Activated CD4-positive, alpha-beta T cell treated with anti-CD3 and anti-CD28 coated beads, Interleukin-2, amount 50 U/mL, for 1 hour (primary cell): ENCODE measurements at regions not wholly inside any gene's neighbourhood (a gene's known extent, or its start where the extent isn't known, plus 50 kb on each side); places are given as distances from the start of the nearest gene placed in this dataset.

ENCODE experiments used
- DNase-seq: peaks from one replicate; pipeline ENCODE4 v3.0.0-alpha.2; 2020

DNA sequence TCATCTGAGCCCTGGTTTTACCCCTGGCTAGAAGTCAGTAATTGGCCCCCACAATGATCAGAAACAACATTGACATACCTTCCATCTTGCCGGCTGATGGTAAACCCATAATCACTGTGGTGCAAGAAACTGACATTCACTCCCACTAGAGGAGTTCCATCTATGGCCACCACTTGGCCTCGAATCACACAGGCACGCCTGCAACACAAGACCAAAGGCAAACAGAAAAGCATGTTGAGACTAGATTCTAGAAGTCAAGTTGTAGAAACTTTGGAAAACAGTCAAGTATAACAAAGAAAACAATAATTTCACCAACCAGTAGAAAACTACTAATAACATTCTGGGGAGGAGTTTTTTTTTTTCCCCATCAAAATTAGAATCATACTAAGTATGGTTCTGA lies 183.4 kb downstream of the SH2D1A start:
- DNase-seq: no peak

DNA sequence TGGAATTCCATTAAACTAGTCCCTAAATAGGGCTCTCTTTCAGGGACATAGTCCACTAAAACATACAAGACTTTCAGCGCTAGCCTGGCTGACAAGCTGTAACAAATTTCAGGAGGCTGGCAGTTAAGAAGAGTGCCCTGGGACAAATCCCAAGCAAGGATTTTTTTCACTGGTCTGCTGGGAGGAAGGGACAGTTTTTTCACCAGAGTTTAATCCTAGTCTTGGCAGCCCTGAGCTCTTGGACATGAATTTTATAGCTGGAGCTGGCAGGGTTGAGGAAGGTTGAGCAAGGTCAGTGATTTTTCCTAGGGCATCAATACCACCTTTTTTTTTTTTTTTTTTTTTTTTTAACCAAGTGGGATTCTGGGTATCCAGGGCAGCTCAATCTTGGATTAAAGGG lies 184.4 kb downstream of the SH2D1A start:
- DNase-seq: no peak

DNA sequence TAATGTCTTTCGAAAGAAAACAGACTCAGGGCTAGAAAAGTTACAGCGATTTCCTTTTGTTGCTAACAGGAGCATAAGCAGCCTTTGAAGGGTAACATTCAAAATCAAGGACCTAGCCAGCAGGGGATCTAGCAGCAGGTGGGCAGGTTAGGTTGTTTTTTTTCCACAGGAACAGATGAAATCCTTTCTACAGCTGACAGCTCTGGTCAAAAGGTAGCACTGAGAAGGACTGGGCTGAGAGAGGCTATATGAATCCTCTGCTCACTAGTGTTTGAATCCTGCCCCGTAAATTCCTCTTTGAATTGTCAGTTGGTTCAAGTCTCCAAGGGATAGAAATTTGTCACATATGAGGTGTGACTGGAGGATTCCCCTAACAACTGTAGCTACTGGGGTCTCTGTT lies 188.2 kb downstream of the SH2D1A start:
- no peak for DNase-seq

DNA sequence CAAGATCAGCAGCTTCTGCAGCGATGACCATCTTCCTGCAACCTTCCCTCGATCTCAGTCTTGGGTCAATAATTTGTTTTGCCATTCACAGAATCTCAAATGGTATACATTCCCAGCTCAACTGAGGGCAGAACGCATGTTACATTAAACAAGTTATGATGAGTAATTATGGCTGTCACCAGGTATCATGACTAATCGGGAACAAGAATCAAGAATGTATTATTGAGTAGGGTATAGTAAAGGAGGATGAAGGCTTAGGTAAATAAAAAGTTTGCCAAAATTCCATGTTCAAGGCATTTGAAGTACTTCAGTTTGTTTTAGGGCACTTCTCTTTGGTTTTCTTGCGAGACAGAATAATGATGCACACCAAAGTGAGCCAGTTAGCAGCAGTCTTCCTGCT lies 194.1 kb downstream of the SH2D1A start:
- no peak for DNase-seq

DNA sequence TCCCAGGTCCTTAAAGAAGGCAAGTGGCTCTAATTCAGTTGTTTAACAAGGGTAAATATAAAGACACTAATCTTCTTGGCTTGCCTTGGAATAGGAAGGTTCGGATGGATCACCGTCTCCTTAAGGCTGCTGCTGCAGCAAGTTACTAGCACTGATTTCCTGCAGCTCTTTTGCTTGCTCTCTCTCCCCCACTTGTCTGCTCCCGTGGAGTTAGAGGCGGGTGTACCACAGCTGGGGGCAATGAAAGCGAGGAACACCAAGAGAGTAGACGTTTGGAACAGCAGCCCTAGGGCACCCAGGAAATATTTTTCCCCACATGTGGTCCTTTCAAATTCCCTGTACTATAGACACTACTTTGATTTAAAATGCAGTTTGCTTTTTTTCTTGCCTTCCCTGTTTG lies 202.2 kb downstream of the SH2D1A start:
- no peak for DNase-seq

DNA sequence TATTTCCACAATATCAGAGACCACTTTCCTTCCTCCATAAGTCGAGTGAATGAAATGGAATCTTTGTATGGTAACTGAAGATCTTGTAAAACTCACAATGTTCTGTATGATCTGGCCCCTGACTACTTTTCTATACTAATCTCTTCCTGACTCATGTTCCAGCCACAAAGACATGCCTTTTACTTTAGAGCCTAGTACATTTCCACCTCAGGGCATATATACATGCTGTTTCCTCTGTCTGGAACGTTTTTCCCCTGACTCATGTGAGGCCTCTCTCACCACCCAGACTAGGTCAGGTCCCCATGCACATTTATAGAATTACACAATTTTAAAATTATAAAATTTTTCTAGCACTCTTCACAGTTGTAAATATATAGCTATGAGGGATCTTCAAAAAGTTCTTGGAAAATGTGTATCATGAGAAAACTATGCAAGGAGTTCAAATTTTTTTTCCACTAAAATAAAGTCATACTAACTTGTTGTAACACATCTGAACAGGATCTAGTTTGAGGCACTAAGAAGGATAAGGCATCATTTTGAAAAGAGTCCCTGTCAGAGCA lies 208.8 kb downstream of the SH2D1A start:
- no peak for DNase-seq

DNA sequence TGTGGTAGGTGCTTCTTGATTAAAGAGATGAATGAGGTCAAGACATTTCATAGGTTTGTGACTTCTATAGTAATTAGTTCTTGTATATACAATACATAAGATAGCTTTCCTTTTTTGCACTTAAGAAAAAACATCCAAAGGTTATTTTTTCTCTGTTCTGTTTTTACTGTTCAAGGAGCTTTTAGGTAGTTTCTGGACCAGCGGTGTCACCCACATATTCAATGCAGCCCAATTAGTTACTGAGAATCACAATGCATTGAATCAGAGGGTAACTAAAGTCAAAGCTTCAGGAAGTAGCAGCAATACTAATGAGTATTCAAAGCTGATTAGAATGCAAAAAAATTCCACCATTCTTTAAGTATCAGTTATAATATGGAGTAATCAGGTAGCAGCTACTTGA lies 211.6 kb downstream of the SH2D1A start:
- no peak for DNase-seq

DNA sequence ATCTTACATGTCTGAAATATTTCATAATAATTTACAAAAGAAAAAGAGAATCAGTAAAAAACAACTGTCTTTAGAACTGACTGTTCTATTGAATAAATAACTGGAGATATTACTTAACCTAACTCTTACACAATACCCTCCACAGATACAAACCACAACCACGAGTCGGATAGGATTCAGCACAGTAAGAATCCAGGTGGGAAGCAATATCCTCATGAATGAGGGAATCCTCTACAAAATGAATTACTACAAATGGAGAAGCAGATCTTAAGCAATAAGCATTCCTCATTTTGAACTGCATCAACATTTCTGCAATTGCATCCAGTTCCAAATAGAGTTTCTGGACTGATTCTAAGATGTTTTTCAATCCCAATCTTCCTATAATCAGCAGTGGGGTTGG lies 227.1 kb downstream of the SH2D1A start:
- DNase-seq: no peak

DNA sequence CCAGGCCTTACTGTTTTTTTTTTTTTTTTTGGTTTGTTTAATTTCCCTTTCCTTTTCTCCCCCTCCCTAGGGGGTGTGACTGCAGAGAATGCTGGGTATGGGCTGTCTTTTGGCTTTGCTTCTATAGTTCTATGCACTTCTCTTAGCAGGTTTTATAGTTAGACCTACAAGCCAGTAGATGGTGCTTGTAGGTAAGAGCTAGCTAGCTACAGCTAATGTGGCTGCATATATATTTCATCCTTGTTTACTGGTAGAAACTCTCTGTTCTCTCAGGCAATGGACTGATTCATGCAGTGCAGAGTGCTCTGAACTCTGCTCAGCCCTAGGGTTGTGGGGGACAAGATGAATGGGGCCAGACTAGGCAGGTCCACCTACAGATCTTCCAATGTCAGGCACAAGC lies 246.4 kb downstream of the SH2D1A start:
- DNase-seq: no peak

DNA sequence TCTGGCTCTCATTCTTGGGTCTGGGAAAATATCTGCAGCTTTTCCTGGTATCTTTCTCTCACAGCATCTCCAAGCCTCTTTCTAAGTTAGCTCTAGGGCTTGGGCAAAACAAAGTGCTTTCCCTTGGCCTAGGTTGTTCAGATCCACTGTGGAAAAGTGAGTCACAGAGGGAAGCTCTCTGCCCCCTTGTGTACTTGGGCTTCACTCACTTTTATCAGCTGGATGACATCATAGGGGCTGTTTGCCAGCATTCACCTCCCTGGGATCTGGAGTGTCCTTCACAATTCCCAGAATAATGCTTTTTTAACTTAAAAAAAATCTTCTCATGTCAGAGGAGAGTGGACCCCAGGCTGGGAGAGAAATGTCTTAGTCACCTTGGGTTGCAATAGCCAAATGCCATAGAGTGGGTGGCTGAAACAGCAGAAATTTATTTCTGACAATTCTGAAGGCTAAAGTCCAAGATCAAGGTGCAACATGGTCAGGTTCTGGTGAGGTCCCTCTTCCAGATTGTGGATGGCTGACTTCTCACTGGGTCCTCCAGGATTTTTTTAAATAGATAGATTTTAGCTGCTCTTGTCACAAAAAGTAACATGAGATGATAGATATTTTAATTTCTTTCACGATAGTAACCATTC lies 247.8 kb downstream of the SH2D1A start:
- DNase-seq: no peak

DNA sequence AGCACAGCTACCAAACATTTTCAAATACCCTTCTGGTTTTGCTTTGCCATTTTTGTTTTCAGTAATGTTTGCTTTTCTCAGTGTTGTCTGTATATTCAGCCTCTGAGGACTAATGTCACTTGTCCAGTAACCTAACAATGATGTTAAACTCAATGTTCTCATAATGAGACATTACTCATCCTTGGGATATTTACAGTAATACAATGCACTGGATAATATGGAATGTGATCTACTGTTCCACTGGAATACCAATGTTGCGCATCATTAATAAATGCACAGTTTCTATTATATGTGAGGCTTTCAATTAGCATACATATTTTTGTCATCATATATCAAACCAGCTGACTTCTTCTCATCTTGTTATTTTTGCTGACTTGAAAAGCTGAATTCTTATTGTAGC lies 259.1 kb downstream of the SH2D1A start:
- no peak for DNase-seq

DNA sequence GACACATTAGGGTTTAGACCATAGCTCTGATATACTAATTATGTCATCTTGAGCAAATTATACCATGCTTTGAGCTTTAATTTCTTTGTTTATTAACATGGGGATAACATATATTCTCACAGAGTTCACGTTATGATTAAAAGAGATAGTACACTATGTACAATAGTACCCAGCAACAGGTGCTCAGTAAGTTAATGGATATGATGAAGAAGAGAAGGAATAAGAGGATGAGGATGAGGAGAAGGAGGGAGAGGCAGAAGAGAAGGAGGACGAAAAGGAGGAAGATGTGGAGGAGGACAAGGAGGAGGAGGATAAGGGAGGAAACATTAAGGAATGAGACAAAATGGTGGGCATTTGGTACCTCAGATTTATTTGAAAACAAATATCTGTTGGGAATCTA lies 260.4 kb downstream of the SH2D1A start:
- no peak for DNase-seq

DNA sequence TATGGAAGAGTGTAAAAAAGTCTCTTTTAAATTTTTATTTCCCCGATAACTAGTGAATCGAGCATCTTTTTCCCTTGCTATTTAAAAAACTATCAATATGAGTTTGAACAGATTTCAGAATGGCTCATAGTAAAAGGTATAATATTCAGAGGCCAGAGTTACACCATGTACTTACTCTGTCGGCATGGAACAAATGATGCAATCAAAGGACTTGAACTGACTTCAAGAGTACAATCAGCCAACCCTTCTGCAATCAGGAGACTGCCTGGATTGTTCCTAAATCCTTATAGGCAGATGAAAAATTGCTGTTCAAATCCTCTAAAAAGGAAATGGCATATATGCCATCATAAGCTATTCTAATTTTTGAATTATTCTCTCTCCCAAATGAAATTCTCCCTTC lies 273.3 kb downstream of the SH2D1A start:
- no peak for DNase-seq

DNA sequence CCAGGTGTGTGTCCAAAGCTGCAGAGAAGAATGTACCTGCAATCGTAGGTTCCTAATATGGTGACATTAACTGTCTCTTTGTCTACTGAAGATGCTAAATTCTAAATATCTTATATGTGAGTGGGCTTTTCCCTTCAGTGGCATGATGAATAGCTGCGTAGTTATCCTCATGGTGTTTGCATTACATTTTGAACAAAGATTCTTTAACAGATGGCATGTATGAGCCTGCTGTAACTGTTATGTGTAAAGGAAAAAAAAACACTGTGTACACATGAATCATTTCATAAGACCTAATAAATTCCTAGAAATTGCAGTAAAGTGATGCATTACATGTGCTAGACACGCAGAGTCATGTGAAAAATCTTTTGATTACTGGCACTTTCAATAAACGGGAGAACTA lies 288.0 kb downstream of the SH2D1A start:
- DNase-seq: no peak

DNA sequence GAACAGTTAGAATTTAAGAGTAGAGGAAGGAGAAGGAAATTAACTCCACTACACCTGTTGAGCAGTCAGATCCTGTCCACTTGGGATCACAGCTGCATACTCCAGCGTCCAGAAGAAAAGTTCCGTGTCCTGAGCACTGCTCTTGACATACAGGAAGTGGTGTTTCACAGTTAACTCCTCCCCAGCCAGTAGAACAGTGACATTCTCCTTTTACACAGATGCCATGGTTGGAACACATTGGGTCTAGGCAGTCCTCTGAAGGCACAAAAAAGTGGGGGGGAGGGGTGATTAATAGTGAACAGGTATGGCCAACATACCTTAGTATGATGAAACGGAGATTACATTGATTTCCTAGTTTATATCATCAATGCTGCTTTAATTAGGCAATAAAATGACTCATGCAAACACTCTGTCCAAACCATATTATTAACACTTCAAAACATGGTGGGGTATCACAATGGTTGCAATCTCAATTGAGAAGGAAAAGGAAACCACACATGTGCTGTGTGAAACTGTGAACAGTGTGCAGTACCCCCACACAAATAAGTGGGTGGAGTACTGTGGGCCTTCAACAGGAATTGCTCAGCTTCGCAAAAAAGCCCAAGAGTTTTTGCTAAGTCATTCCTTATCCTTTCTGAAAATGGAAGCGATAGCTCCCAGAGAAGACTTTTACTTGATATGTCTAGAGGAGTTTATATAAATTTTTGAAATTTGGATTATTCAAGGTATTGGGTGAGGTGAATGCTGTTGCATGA lies 295.6 kb downstream of the SH2D1A start:
- DNase-seq: no peak

DNA sequence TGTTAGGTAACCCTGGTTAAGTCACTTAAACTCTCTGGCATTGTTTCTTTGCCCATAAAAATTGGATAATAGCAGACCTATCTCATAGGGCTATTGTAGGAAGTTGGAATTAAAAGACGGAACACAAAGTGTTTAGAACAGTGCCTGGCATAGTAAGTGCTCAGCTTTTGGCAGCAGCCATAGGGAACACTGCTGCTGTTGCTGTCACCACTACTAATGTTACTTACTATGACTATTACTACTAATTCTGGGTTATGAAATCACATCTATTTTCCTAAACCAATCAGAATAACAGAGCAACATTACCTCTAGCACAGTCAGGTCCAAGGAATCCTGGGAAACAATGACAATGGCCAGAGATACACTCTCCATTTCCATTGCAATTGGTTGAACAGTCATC lies 300.0 kb downstream of the SH2D1A start:
- no peak for DNase-seq

DNA sequence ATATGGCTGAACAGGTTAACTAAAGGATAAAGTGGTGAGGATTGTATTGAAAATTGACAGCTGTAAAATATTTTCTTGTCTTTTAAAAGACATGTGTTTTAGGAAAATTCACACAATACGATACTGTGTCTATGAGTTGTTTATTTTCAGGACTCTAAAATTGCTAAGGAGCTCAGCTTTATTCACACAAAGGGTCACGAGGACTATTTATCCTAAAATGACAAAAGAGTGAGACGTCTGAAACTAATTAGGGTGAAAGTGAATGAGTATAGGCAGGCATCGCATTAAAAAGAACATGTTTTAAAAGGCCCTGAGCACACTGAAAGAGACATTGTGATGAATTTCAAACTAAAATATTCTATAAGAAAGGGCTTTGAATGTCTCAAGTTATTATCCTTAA lies 304.7 kb downstream of the SH2D1A start:
- no peak for DNase-seq

DNA sequence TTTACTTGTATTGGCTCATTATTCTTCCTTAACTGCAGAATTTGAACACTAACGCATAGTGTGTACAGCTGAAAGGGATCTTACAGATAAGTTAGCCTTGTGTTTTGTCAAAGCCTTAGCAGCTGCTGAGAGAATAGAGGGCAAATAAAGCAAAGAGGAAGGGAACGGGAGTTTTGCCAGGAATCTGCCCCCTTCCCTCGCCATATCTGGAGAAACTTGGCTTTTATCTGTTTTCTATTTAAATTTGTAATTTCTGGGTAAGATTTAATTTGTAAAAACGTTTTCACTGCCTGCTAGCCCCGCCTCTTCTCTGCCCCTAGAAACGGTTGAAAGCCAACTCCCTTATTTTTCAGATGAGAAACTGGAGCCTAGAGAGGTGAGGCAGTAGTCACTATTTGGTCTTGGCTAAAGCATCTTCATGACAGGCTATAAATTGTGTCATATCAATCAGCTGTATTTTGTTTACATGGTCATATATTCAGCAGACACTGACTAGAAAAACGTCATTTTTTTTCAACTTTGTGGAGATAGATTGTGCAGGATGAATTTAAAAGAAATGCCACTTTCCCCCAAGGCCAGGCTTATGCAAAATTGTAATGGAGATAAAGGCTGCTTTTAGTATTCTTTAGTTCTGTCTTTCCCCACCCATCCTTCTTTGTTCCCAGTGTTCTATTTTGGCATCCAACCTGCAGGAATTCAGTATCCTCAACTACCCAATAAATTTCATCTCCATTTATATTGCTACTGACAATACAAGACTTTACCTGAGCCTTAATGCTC lies 319.4 kb downstream of the SH2D1A start:
- no peak for DNase-seq

DNA sequence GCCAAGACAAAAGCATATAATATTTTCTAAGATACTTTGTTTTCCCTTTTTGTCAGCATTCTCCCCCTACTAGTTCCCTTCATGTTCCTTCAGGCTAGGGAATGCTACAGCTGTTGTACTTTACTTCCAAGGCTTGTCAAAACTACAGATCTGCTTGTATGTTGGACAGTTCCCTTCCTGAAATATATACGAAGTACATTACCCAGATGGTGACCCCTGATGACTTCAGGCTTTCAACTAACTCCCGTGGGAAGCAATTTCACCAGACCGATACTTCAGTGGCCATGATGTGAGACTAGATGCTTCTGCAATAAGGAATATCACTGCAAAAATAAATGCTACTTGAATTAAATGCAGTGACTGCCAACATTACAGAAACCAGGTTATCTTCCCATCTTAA lies 332.8 kb downstream of the SH2D1A start:
- no peak for DNase-seq

DNA sequence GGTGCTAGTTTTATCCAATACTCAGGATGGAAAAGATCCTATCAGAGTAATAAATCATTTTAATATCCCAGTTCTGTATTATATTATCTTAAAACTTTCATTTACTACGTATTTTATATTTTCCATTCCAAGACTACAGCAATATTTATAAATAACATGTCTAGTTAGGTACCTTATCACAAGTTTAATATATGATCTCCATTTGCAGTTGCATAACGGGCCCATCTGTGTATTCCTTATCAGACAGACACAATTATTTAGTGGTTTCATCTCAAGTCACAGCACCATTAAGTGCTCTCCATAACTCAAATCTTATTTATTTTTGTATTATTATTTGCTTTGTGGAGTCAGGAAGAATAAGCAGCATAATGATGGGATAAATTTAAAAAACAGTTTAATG lies 333.9 kb downstream of the SH2D1A start:
- no peak for DNase-seq

DNA sequence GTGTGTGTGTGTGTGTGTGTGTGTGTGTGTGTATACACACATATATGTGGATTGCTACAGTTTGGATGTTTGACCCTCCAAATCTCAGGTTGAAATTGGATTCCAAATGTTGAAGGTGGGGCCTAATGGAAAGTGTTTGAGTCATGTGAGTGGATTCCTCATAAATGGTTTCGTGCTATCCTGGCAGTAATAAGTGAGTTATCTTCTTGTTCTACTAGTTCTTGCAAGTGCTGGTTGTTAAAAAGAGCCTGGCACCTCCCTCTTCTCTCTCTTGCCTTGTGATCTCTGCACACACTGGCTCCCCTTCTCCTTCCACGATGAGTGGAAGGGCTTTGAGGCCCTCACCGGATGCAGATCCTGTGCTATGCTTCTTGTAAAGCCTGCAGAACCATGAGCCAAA lies 344.1 kb downstream of the SH2D1A start:
- no peak for DNase-seq

DNA sequence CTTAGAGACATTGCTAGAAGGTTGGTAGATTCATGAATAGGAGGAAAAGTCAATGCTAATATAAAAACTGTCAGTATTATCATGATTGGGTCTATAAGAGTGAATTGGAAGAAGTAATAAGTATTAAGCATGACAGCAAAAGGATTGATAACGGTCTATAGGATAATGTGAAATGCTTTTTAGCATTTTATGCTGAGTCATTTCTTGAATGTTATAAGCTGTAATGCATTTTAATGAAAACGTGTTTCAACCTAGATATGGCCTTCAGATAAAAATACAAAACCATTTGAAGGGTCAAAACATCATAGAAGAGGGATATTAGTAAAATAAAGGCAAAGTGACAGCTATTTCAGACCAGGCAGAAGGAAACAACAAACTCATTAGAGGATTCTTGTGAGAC lies 353.5 kb downstream of the SH2D1A start:
- no peak for DNase-seq

DNA sequence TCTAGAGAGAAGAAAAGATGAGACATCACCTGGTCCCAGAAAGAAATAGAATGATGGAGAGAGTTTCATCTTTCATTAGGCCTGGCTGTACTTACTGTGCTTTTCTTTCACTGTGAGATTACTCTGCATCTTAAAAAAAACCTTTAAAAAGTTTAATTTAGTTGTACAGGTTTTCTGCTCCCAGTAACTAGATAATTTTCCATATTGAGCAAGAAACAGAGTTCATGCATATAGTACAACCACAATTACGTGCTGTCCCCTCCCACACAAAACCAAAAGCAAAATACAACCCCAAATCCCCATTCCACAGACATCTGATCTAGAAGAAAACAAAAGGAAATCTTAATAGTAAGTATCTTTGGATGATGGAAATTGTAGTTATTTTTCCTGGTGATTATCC lies 371.2 kb downstream of the SH2D1A start:
- DNase-seq: no peak

DNA sequence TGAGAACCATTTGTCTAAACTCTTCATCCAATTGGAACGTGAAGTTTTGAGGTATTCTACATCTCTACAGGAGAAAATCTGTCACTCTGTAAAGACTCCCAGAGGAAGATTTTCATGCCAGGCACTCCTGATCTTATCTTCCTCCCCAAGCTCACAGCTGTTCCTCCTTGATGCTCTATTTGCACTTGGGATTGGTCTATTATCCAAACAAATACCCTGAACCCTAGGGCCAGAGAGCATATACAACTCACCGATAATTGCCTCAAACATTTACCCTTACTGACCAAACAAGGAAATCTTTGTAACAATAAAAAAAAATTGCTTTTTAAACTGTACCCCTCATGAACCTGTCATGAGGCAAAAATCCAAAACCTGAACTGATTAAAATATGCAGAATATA lies 372.7 kb downstream of the SH2D1A start:
- DNase-seq: no peak
